HEK293 (cell line): ENCODE measurements at regions not wholly inside any gene's neighbourhood (a gene's known extent, or its start where the extent isn't known, plus 50 kb on each side); places are given as distances from the start of the nearest gene placed in this dataset.

Experiments
- CTCF ChIP-seq: fragments of 450-650 bp; formaldehyde crosslinking; IDR thresholded peaks from 2 replicates; pipeline ENCODE4 v1.5.1; 2016; ENCODE audit warnings: missing biosample characterization, missing genetic modification characterization
- GLIS2 ChIP-seq: fragments of 450-650 bp; formaldehyde crosslinking; IDR thresholded peaks from 2 replicates; pipeline ENCODE4 v1.5.1; 2016; ENCODE audit warnings: missing biosample characterization, missing genetic modification characterization
- YY1 ChIP-seq: fragments of 450-650 bp; formaldehyde crosslinking; IDR thresholded peaks from 2 replicates; pipeline ENCODE4 v1.5.1; 2018; ENCODE audit warnings: missing biosample characterization, missing genetic modification characterization
- ZNF248 ChIP-seq: fragments of 450-650 bp; formaldehyde crosslinking; IDR thresholded peaks from 2 replicates; pipeline ENCODE4 v1.5.1; 2017; ENCODE audit warnings: missing biosample characterization, missing genetic modification characterization

DNA sequence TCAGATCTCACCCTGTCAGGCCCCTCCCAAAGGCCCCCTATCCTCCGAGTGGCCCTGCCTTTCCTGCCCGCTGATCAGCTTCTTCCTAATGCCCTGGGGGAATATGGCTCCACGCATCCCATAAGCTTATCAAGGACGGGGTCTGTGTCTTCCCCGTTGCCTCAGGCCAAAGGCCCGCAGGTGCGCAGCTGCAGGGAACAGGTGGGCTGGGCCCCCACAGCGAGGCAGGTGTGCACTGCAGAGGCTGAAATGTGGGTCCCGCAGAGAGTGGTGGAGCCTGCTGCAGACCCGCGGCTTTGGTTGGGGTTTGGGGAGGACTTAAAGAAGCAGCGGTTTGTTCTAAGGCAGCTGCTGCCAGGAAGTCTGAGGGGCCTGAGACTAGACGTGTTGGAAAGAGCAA lies 220.8 kb upstream of the TCERG1L start:
- TF ChIP-seq YY1 (tag by site-specific recombination) = no peak
- no peak for TF ChIP-seq CTCF (tag by site-specific recombination)
- TF ChIP-seq ZNF248 (tag by site-specific recombination) = no peak
- TF ChIP-seq GLIS2 (tag by site-specific recombination) = no peak
